H9 (cell line): ENCODE measurements at regions not wholly inside any gene's neighbourhood (a gene's known extent, or its start where the extent isn't known, plus 50 kb on each side); places are given as distances from the start of the nearest gene placed in this dataset.

ENCODE experiments used
- DNase-seq: peaks from one replicate; pipeline ENCODE4 v3.0.0-alpha.2; 2017
- H2AFZ ChIP-seq: one replicate; pipeline ENCODE4 v1.6.1; 2013; ENCODE audit warnings: mild to moderate bottlenecking, low read length, control low read depth, moderate library complexity
- H2AK5ac ChIP-seq: 2 replicates; pipeline ENCODE4 v1.6.1; 2013; ENCODE audit warnings: low read length, control low read depth, mixed read lengths; ENCODE audit not compliant: insufficient read length
- H2BK120ac ChIP-seq: one replicate; pipeline ENCODE4 v1.6.1; 2013; ENCODE audit warnings: low read depth, mild to moderate bottlenecking, low read length, control low read depth, inconsistent platforms; ENCODE audit not compliant: poor library complexity, severe bottlenecking
- H2BK12ac ChIP-seq: 2 replicates; pipeline ENCODE4 v1.6.1; 2013; ENCODE audit warnings: low read length, control low read depth, mixed read lengths, low read depth; ENCODE audit not compliant: insufficient read length
- H2BK15ac ChIP-seq: 2 replicates; pipeline ENCODE4 v1.6.1; 2013; ENCODE audit warnings: low read depth, low read length, control low read depth
- H2BK20ac ChIP-seq: one replicate; pipeline ENCODE4 v1.6.1; 2013; ENCODE audit warnings: low read depth, mild to moderate bottlenecking, low read length, control low read depth, inconsistent platforms; ENCODE audit not compliant: poor library complexity, severe bottlenecking
- H2BK5ac ChIP-seq: 2 replicates; pipeline ENCODE4 v1.6.1; 2013; ENCODE audit warnings: low read length, control low read depth, mixed read lengths; ENCODE audit not compliant: insufficient read length
- H3K14ac ChIP-seq: 2 replicates; pipeline ENCODE4 v1.6.1; 2013; ENCODE audit warnings: low read length, control low read depth; ENCODE audit not compliant: insufficient read depth
- H3K18ac ChIP-seq: 2 replicates; pipeline ENCODE4 v1.6.1; 2013; ENCODE audit warnings: low read depth, mild to moderate bottlenecking, mixed read lengths, low read length, control low read depth; ENCODE audit not compliant: insufficient read length
- H3K23ac ChIP-seq: 2 replicates; pipeline ENCODE4 v1.6.1; 2013; ENCODE audit warnings: low read length, control low read depth, mixed read lengths, low read depth; ENCODE audit not compliant: insufficient read length
- H3K23me2 ChIP-seq: 2 replicates; pipeline ENCODE4 v1.6.1; 2013; ENCODE audit warnings: low read depth, mild to moderate bottlenecking, mixed read lengths, low read length, control low read depth; ENCODE audit not compliant: insufficient read length, poor library complexity, severe bottlenecking
- H3K27ac ChIP-seq: 2 replicates; pipeline ENCODE4 v1.5.1; 2013; ENCODE audit warnings: low read length, control low read depth, mixed read lengths, low read depth; ENCODE audit not compliant: insufficient read length
- H3K27me3 ChIP-seq: 2 replicates; pipeline ENCODE4 v1.6.1; 2013; ENCODE audit warnings: low read length, control low read depth, inconsistent platforms; ENCODE audit not compliant: insufficient read depth
- H3K4ac ChIP-seq: 2 replicates; pipeline ENCODE4 v1.6.1; 2013; ENCODE audit warnings: low read depth, mild to moderate bottlenecking, control low read depth, inconsistent platforms, low read length, moderate library complexity
- H3K4me1 ChIP-seq: 2 replicates; pipeline ENCODE4 v1.6.1; 2013; ENCODE audit warnings: low read length, control low read depth, inconsistent platforms; ENCODE audit not compliant: insufficient read depth
- H3K4me2 ChIP-seq: 2 replicates; pipeline ENCODE4 v1.6.1; 2013; ENCODE audit warnings: low read length, control low read depth, mixed read lengths; ENCODE audit not compliant: insufficient read length, insufficient read depth
- H3K56ac ChIP-seq: 2 replicates; pipeline ENCODE4 v1.6.1; 2013; ENCODE audit warnings: low read depth, mild to moderate bottlenecking, mixed read lengths, low read length, control low read depth; ENCODE audit not compliant: insufficient read length
- H3K79me1 ChIP-seq: 2 replicates; pipeline ENCODE4 v1.6.1; 2013; ENCODE audit warnings: low read depth, mild to moderate bottlenecking, moderate library complexity, low read length, control low read depth, inconsistent platforms; ENCODE audit not compliant: insufficient read depth, poor library complexity, severe bottlenecking
- H3K79me2 ChIP-seq: 2 replicates; pipeline ENCODE4 v1.6.1; 2013; ENCODE audit warnings: low read length, control low read depth, inconsistent platforms; ENCODE audit not compliant: insufficient read depth
- H3K9ac ChIP-seq: 2 replicates; pipeline ENCODE4 v1.6.1; 2013; ENCODE audit warnings: low read length, control low read depth, mixed read lengths; ENCODE audit not compliant: insufficient read length; ENCODE audit errors: extremely low read depth
- H3K9me3 ChIP-seq: one replicate; pipeline ENCODE4 v1.6.1; 2013; ENCODE audit warnings: low read depth, low read length, inconsistent platforms; ENCODE audit not compliant: control insufficient read depth
- H3T11ph ChIP-seq: one replicate; pipeline ENCODE4 v1.6.1; 2013; ENCODE audit warnings: mild to moderate bottlenecking, low read length, control low read depth, inconsistent platforms
- H4K20me1 ChIP-seq: one replicate; pipeline ENCODE4 v1.6.1; 2013; ENCODE audit not compliant: control insufficient read depth, insufficient read length, insufficient read depth
- H4K5ac ChIP-seq: 2 replicates; pipeline ENCODE4 v1.6.1; 2013; ENCODE audit warnings: low read depth, mild to moderate bottlenecking, mixed read lengths, low read length, control low read depth; ENCODE audit not compliant: insufficient read length
- H4K8ac ChIP-seq: replicated peaks from 2 replicates; pipeline ENCODE4 v1.6.1; 2013; ENCODE audit warnings: low read length, control low read depth, mixed read lengths, low read depth; ENCODE audit not compliant: insufficient read length
- H4K91ac ChIP-seq: 2 replicates; pipeline ENCODE4 v1.6.1; 2013; ENCODE audit warnings: low read depth, mild to moderate bottlenecking, moderate library complexity, mixed read lengths, low read length, control low read depth; ENCODE audit not compliant: insufficient read length
- H3K27ac Mint-ChIP-seq, 3 experiments: 2 replicates in 2 of 3; 3 replicates in 1 of 3; pipeline ENCODE4 v1.8.0; 2020 to 2021; ENCODE audit warnings: mixed read lengths in 3 of 3, mild to moderate bottlenecking in 1 of 3, moderate library complexity in 1 of 3
- H3K27me3 Mint-ChIP-seq: 2 replicates; pipeline ENCODE4 v1.8.0; 2021; ENCODE audit warnings: low read depth, mild to moderate bottlenecking, moderate library complexity, mixed read lengths
- H3K36me3 Mint-ChIP-seq, 3 experiments: 2 replicates in 2 of 3; 3 replicates in 1 of 3; pipeline ENCODE4 v1.8.0; 2020 to 2021; ENCODE audit warnings: low read depth in 3 of 3, mixed read lengths in 3 of 3; ENCODE audit not compliant: insufficient read depth in 1 of 3
- H3K4me1 Mint-ChIP-seq, 2 experiments: 2 replicates each; pipeline ENCODE4 v1.8.0; 2020; ENCODE audit warnings: mixed read lengths in 2 of 2
- H3K4me3 Mint-ChIP-seq, 2 experiments: 2 replicates in 1 of 2; 3 replicates in 1 of 2; pipeline ENCODE4 v1.8.0; 2020 to 2021; ENCODE audit warnings: mild to moderate bottlenecking in 2 of 2, mixed read lengths in 2 of 2, moderate library complexity in 1 of 2
- H3K9me3 Mint-ChIP-seq, 2 experiments: 2 replicates in 1 of 2; 3 replicates in 1 of 2; pipeline ENCODE4 v1.8.0; 2020; ENCODE audit warnings: mild to moderate bottlenecking in 2 of 2, mixed read lengths in 2 of 2, moderate library complexity in 1 of 2
- WGBS: extraction: QIAGEN DNeasy Blood & Tissue Kit; methylation state at CpG from one replicate; pipeline ENCODE4 v1.1.7; 2013; ENCODE audit warnings: missing lambda C conversion rate, low lambda C conversion rate, mixed read lengths; ENCODE audit not compliant: insufficient read length; ENCODE audit errors: extremely low coverage; 5-methylcytosine and 5-hydroxymethylcytosine counted together
- TF ChIP-seq, protein P1 (sequence below): fragments of 200-600 bp; sonication (generic); conservative IDR thresholded peaks from 3 replicates; pipeline ENCODE4 v1.8.0; 2021; ENCODE audit warnings: antibody characterized with exemption, mild to moderate bottlenecking

DNA sequence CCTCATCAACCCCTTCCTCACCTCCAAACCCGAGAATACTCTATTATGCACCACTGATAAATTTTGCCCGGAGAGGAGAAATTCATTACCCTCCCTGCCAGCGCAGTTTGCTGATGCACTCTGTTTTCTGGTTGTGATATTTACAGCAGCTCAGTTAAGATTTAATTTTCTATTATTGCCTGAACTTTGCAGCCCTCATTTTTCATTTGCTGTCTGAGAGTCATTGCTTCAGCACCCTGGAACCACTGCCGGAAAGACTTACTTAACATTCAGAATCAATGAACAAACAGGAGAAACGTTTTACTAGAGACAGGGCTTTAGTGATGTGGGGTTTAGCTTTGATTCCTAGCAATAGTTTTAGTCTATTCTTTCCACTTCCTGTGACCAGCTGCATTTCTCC lies 56.7 kb upstream of the MAMDC2 start:
- Histone ChIP-seq H2AFZ (no peak overlapping the region), H3K9ac (no peak overlapping the region), H3K4me2 (no peak overlapping the region), H3K4me1 (no peaks in the 10 kb centered on the region), H3K23ac (no peak overlapping the region), H4K91ac (no peak overlapping the region), H3K18ac (no peak overlapping the region), H2BK120ac (no peak overlapping the region), H3T11ph (no peak overlapping the region), H4K8ac (no peak overlapping the region), H3K14ac (no peak overlapping the region), H3K79me1 (no peaks in the 10 kb centered on the region), H3K9me3 (no peaks in the 10 kb centered on the region), H4K20me1 (no peaks in the 10 kb centered on the region), H2BK15ac (no peak overlapping the region), H2BK20ac (no peak overlapping the region), H4K5ac (no peak overlapping the region), H2AK5ac (no peak overlapping the region), H3K79me2 (no peaks in the 10 kb centered on the region), H3K4ac (no peak overlapping the region), H3K56ac (no peak overlapping the region), H2BK12ac (no peak overlapping the region), H2BK5ac (no peak overlapping the region), H3K27ac (no peak overlapping the region), H3K23me2 (no peaks in the 10 kb centered on the region), H3K27me3 (no peaks in the 10 kb centered on the region)
- TF ChIP-seq, protein P1, sequence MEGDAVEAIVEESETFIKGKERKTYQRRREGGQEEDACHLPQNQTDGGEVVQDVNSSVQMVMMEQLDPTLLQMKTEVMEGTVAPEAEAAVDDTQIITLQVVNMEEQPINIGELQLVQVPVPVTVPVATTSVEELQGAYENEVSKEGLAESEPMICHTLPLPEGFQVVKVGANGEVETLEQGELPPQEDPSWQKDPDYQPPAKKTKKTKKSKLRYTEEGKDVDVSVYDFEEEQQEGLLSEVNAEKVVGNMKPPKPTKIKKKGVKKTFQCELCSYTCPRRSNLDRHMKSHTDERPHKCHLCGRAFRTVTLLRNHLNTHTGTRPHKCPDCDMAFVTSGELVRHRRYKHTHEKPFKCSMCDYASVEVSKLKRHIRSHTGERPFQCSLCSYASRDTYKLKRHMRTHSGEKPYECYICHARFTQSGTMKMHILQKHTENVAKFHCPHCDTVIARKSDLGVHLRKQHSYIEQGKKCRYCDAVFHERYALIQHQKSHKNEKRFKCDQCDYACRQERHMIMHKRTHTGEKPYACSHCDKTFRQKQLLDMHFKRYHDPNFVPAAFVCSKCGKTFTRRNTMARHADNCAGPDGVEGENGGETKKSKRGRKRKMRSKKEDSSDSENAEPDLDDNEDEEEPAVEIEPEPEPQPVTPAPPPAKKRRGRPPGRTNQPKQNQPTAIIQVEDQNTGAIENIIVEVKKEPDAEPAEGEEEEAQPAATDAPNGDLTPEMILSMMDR, result no peak
- Mint-ChIP-seq H3K36me3 (no peaks in the 10 kb centered on the region), H3K4me3 (no peak overlapping the region), H3K4me1 (peaks cover 9 to 13% of the 10 kb centered on the region in 2 experiments; a peak in 2 of 4 replicates), H3K27me3 (no peaks in the 10 kb centered on the region; the same call in none of the 2 replicates), H3K27ac (no peak overlapping the region), H3K9me3 (no peaks in the 10 kb centered on the region)
- no peak for DNase-seq
- WGBS, result no CpG with 5 or more reads among the region's 5 CpGs
